ENCODE measurements at regions not wholly inside any gene's neighbourhood (a gene's known extent, or its start where the extent isn't known, plus 50 kb on each side); places are given as distances from the start of the nearest gene placed in this dataset.

GRCh38 chr4:126961661-126962060 is 671.1 kb upstream of the INTU start:
- CTCF ChIA-PET = no interaction called here
- DNase-seq (no peak), ATAC-seq (no peak)
- no peak for TF ChIP-seq CTCF (IDR thresholded peaks at IDR 0.05)
- H3K4me1 Mint-ChIP-seq (ENCODE audit: low read depth) = no peaks in the 10 kb centered on the region
- H3K27me3 Mint-ChIP-seq = no peaks in the 10 kb centered on the region
- peaks cover 6% of the 10 kb centered on the region for H3K9me3 Mint-ChIP-seq
- H3K4me3 Mint-ChIP-seq = no peak overlapping the region
- POLR2A ChIA-PET = no interaction called here
- H3K36me3 Mint-ChIP-seq (ENCODE audit: low read depth) = no peaks in the 10 kb centered on the region
- intact Hi-C loops (cut with micrococcal nuclease) = no loop called here
- H3K27ac Mint-ChIP-seq = no peak overlapping the region

GRCh38 chr4:126965877-126966276 is 666.9 kb upstream of the INTU start:
- Mint-ChIP-seq H3K4me1 (ENCODE audit: low read depth) (no peaks in the 10 kb centered on the region), H3K27me3 (no peaks in the 10 kb centered on the region), H3K36me3 (ENCODE audit: low read depth) (no peaks in the 10 kb centered on the region), H3K27ac (no peak overlapping the region), H3K9me3 (peaks cover 6% of the 10 kb centered on the region), H3K4me3 (no peak overlapping the region)
- intact Hi-C loops (cut with micrococcal nuclease) = no loop called here
- TF ChIP-seq CTCF (IDR thresholded peaks at IDR 0.05) = no peak
- DNase-seq (no peak), ATAC-seq (no peak)
- POLR2A ChIA-PET = no interaction called here
- CTCF ChIA-PET = no interaction called here

- DNase-seq = no peak
- TF ChIP-seq CTCF (IDR thresholded peaks at IDR 0.05) = no peak
- H3K36me3 Mint-ChIP-seq (ENCODE audit: low read depth) = no peaks in the 10 kb centered on the region
- no peaks in the 10 kb centered on the region for H3K27me3 Mint-ChIP-seq
- intact Hi-C loops (cut with micrococcal nuclease) = no loop called here
- peaks cover 6% of the 10 kb centered on the region for H3K9me3 Mint-ChIP-seq
- no peak overlapping the region for H3K4me3 Mint-ChIP-seq
- ChIA-PET POLR2A (no interaction called here), CTCF (no interaction called here)
- no peaks in the 10 kb centered on the region for H3K4me1 Mint-ChIP-seq (ENCODE audit: low read depth)
- ATAC-seq = no peak
- H3K27ac Mint-ChIP-seq = no peak overlapping the region
Observed at GRCh38 chr4:126969360-126970235, 663.2 kb upstream of the INTU start.

GRCh38 chr4:126973201-126973600 is 659.6 kb upstream of the INTU start:
- H3K9me3 Mint-ChIP-seq = no peaks in the 10 kb centered on the region
- no peak for TF ChIP-seq CTCF (IDR thresholded peaks at IDR 0.05)
- no peaks in the 10 kb centered on the region for H3K4me1 Mint-ChIP-seq (ENCODE audit: low read depth)
- no peaks in the 10 kb centered on the region for H3K27me3 Mint-ChIP-seq
- ChIA-PET POLR2A (no interaction called here), CTCF (no interaction called here)
- intact Hi-C loops (cut with micrococcal nuclease) = no loop called here
- ATAC-seq = no peak
- H3K27ac Mint-ChIP-seq = no peak overlapping the region
- DNase-seq = no peak
- H3K36me3 Mint-ChIP-seq (ENCODE audit: low read depth) = no peaks in the 10 kb centered on the region
- H3K4me3 Mint-ChIP-seq = no peak overlapping the region

- no peak overlapping the region for H3K27ac Mint-ChIP-seq
- no peak for ATAC-seq
- no peaks in the 10 kb centered on the region for H3K36me3 Mint-ChIP-seq (ENCODE audit: low read depth)
- DNase-seq = no peak
- H3K9me3 Mint-ChIP-seq = no peaks in the 10 kb centered on the region
- H3K4me3 Mint-ChIP-seq = no peak overlapping the region
- TF ChIP-seq CTCF (IDR thresholded peaks at IDR 0.05) = no peak
- intact Hi-C loops (cut with micrococcal nuclease) = no loop called here
- POLR2A ChIA-PET = no interaction called here
- H3K27me3 Mint-ChIP-seq = no peaks in the 10 kb centered on the region
- no peaks in the 10 kb centered on the region for H3K4me1 Mint-ChIP-seq (ENCODE audit: low read depth)
- CTCF ChIA-PET = no interaction called here
Observed at GRCh38 chr4:126976850-126977632, 655.7 kb upstream of the INTU start.
